ENCODE measurements at regions not wholly inside any gene's neighbourhood (a gene's known extent, or its start where the extent isn't known, plus 50 kb on each side); places are given as distances from the start of the nearest gene placed in this dataset.
"Not testable (repeated sequence)": the region's sequence is repeated elsewhere in the genome, so short reads cannot be mapped to it uniquely, and the experiment has no call there.

DNA sequence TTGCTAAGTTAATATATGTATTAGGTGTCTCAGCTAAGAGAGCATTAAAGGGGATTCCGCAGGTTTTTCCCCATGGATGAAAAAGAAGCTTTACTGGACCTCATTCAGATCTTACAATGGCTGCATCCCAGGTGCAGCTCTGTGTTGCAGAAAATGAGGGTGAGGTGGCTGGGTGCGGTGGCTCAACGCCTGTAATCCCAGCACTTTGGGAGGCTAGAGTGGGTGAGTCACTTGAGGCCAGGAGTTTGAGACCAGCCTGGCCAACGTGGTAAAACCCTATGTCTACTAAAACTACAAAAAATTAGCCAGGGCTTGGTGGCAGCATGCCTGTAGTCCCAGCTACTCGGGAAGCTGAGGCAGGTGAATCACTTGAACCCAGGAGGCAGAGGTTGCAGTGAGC lies 58.5 kb upstream of the MORC3 start:
- no peaks in the 10 kb centered on the region for H3K36me3 ChIP-seq (ENCODE audit: control insufficient read depth, insufficient read depth, low read length)
- no peaks in the 10 kb centered on the region for H3K4me1 ChIP-seq (ENCODE audit: control insufficient read depth, insufficient read depth, low read length)
- H3K27ac ChIP-seq (ENCODE audit: low read length) = no peak overlapping the region
- no peaks in the 10 kb centered on the region for H3K27me3 ChIP-seq (ENCODE audit: control insufficient read depth, insufficient read depth, low read length)
- H3K4me3 ChIP-seq (ENCODE audit: low read length) = no peak overlapping the region
- H3K9me3 ChIP-seq (ENCODE audit: control insufficient read depth, insufficient read depth, low read length) = no peaks in the 10 kb centered on the region
- DNase-seq (ENCODE audit: low read depth, low spot score) = no peak
- WGBS (ENCODE audit: insufficient coverage, insufficient read length) = no CpG with 5 or more reads among the region's 5 CpGs

DNA sequence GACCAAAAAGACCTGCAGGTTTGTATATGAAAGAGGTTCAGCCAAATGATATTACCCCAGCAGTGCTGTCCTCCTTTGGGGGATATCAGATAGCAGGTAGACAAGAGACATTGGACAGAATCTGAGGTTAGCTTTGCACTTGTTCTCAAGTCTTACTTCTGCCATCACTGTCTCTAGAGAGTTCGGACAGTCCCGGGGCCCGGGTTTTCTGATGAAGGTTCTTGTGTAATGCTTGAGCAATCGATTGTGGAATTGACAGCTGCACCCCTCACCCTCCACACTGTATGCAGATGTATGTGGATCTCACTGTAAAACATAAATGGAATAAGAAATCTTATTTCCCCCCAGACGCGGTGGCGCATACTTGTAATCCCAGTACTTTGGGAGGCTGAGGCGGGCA lies 56.2 kb upstream of the MORC3 start:
- no peaks in the 10 kb centered on the region for H3K27me3 ChIP-seq (ENCODE audit: control insufficient read depth, insufficient read depth, low read length)
- no peaks in the 10 kb centered on the region; the same call in 1 of the 2 replicates for H3K9me3 ChIP-seq (ENCODE audit: control insufficient read depth, insufficient read depth, low read length)
- H3K27ac ChIP-seq (ENCODE audit: low read length) = no peak overlapping the region
- H3K36me3 ChIP-seq (ENCODE audit: control insufficient read depth, insufficient read depth, low read length) = no peaks in the 10 kb centered on the region
- H3K4me1 ChIP-seq (ENCODE audit: control insufficient read depth, insufficient read depth, low read length) = no peaks in the 10 kb centered on the region
- no peak for DNase-seq (ENCODE audit: low read depth, low spot score)
- no peak overlapping the region for H3K4me3 ChIP-seq (ENCODE audit: low read length)
- no CpG with 5 or more reads among the region's 8 CpGs for WGBS (ENCODE audit: insufficient coverage, insufficient read length)

DNA sequence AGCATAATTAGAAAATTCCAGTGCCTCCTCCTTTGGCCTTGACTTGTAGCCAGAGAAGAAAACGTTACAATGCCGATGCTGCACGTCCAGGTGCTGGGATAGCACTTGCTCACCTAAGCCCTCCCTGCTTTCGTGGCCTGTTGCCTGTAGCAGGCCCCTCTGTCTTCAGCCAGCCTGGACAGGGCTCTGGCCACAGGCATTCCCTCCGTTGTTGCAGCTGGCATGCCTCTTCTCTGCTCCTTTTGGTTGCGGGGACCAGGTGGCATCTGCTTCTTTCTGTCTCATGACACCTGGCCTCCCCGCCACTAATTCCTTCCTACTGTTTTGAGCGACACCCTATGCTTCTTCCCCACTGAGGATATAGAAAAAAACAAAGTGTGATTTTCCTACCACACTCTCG lies 54.6 kb upstream of the MORC3 start:
- Histone ChIP-seq H3K27me3 (ENCODE audit: control insufficient read depth, insufficient read depth, low read length) (no peaks in the 10 kb centered on the region), H3K4me1 (ENCODE audit: control insufficient read depth, insufficient read depth, low read length) (no peaks in the 10 kb centered on the region), H3K9me3 (ENCODE audit: control insufficient read depth, insufficient read depth, low read length) (no peaks in the 10 kb centered on the region; the same call in 1 of the 2 replicates), H3K4me3 (ENCODE audit: low read length) (no peak overlapping the region), H3K36me3 (ENCODE audit: control insufficient read depth, insufficient read depth, low read length) (no peaks in the 10 kb centered on the region), H3K27ac (ENCODE audit: low read length) (no peak overlapping the region)
- no peak for DNase-seq (ENCODE audit: low read depth, low spot score)
- WGBS (ENCODE audit: insufficient coverage, insufficient read length) = no CpG with 5 or more reads among the region's 9 CpGs

DNA sequence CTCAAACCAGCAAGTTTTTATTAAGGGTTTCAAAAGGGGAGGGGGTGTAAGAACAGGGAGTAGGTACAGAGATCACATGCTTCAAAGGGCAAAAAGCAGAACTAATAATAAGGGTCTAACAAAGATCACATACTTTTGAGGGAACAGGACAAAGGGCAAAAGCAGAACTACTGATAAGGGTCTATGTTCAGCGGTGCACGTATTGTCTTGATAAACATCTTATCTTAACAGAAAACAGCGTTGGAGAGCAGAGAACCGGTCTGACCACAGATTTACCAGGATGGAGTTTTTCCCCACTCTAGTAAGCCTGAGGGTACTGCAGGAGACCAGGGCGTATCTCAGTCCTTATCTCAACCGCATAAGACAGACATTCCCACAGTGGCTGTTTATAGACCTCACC lies 52.2 kb upstream of the MORC3 start:
- no CpG with 5 or more reads among the region's 6 CpGs for WGBS (ENCODE audit: insufficient coverage, insufficient read length)
- not testable (repeated sequence) for DNase-seq (ENCODE audit: low read depth, low spot score)

DNA sequence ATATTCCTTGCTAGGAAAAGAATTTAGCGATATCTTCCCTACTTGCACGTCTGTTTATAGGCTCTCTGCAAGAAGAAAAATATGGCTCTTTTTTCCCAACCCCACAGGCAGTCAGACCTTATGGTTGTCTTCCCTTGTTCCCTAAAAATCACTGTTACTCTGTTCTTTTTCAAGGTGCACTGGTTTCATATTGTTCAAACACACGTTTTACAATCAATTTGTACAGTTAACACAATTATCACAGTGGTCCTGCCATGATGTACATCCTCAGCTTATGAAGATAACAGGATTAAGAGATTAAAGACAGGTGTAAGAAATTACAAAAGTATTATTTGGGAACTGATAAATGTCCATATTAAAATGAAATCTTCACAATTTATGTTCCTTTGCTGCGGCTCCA lies 51.7 kb upstream of the MORC3 start:
- WGBS (ENCODE audit: insufficient coverage, insufficient read length) = no CpG with 5 or more reads among the region's 4 CpGs
- not testable (repeated sequence) for H3K36me3 ChIP-seq (ENCODE audit: control insufficient read depth, insufficient read depth, low read length); H3K9me3 ChIP-seq (ENCODE audit: control insufficient read depth, insufficient read depth, low read length); H3K27me3 ChIP-seq (ENCODE audit: control insufficient read depth, insufficient read depth, low read length); H3K4me1 ChIP-seq (ENCODE audit: control insufficient read depth, insufficient read depth, low read length); DNase-seq (ENCODE audit: low read depth, low spot score); H3K4me3 ChIP-seq (ENCODE audit: low read length); H3K27ac ChIP-seq (ENCODE audit: low read length)

More for the DNA sequence above, 52.2 kb upstream of the MORC3 start:
- H3K27ac ChIP-seq (ENCODE audit: low read length); H3K4me3 ChIP-seq (ENCODE audit: low read length); H3K4me1 ChIP-seq (ENCODE audit: control insufficient read depth, insufficient read depth, low read length); H3K27me3 ChIP-seq (ENCODE audit: control insufficient read depth, insufficient read depth, low read length); H3K36me3 ChIP-seq (ENCODE audit: control insufficient read depth, insufficient read depth, low read length); H3K9me3 ChIP-seq (ENCODE audit: control insufficient read depth, insufficient read depth, low read length): not testable (repeated sequence)

All from iPS DF 6.9 (cell line).